H9 (cell line): ENCODE measurements at regions not wholly inside any gene's neighbourhood (a gene's known extent, or its start where the extent isn't known, plus 50 kb on each side); places are given as distances from the start of the nearest gene placed in this dataset.

Source experiments
- DNase-seq: peaks from one replicate; pipeline ENCODE4 v3.0.0-alpha.2; 2017
- H2AFZ ChIP-seq: one replicate; pipeline ENCODE4 v1.6.1; 2013; ENCODE audit warnings: mild to moderate bottlenecking, low read length, control low read depth, moderate library complexity
- H2AK5ac ChIP-seq: 2 replicates; pipeline ENCODE4 v1.6.1; 2013; ENCODE audit warnings: low read length, control low read depth, mixed read lengths; ENCODE audit not compliant: insufficient read length
- H2BK120ac ChIP-seq: one replicate; pipeline ENCODE4 v1.6.1; 2013; ENCODE audit warnings: low read depth, mild to moderate bottlenecking, low read length, control low read depth, inconsistent platforms; ENCODE audit not compliant: poor library complexity, severe bottlenecking
- H2BK12ac ChIP-seq: 2 replicates; pipeline ENCODE4 v1.6.1; 2013; ENCODE audit warnings: low read length, control low read depth, mixed read lengths, low read depth; ENCODE audit not compliant: insufficient read length
- H2BK15ac ChIP-seq: 2 replicates; pipeline ENCODE4 v1.6.1; 2013; ENCODE audit warnings: low read depth, low read length, control low read depth
- H2BK20ac ChIP-seq: one replicate; pipeline ENCODE4 v1.6.1; 2013; ENCODE audit warnings: low read depth, mild to moderate bottlenecking, low read length, control low read depth, inconsistent platforms; ENCODE audit not compliant: poor library complexity, severe bottlenecking
- H2BK5ac ChIP-seq: 2 replicates; pipeline ENCODE4 v1.6.1; 2013; ENCODE audit warnings: low read length, control low read depth, mixed read lengths; ENCODE audit not compliant: insufficient read length
- H3K14ac ChIP-seq: 2 replicates; pipeline ENCODE4 v1.6.1; 2013; ENCODE audit warnings: low read length, control low read depth; ENCODE audit not compliant: insufficient read depth
- H3K18ac ChIP-seq: 2 replicates; pipeline ENCODE4 v1.6.1; 2013; ENCODE audit warnings: low read depth, mild to moderate bottlenecking, mixed read lengths, low read length, control low read depth; ENCODE audit not compliant: insufficient read length
- H3K23ac ChIP-seq: 2 replicates; pipeline ENCODE4 v1.6.1; 2013; ENCODE audit warnings: low read length, control low read depth, mixed read lengths, low read depth; ENCODE audit not compliant: insufficient read length
- H3K23me2 ChIP-seq: 2 replicates; pipeline ENCODE4 v1.6.1; 2013; ENCODE audit warnings: low read depth, mild to moderate bottlenecking, mixed read lengths, low read length, control low read depth; ENCODE audit not compliant: insufficient read length, poor library complexity, severe bottlenecking
- H3K27ac ChIP-seq: 2 replicates; pipeline ENCODE4 v1.5.1; 2013; ENCODE audit warnings: low read length, control low read depth, mixed read lengths, low read depth; ENCODE audit not compliant: insufficient read length
- H3K27me3 ChIP-seq: 2 replicates; pipeline ENCODE4 v1.6.1; 2013; ENCODE audit warnings: low read length, control low read depth, inconsistent platforms; ENCODE audit not compliant: insufficient read depth
- H3K4ac ChIP-seq: 2 replicates; pipeline ENCODE4 v1.6.1; 2013; ENCODE audit warnings: low read depth, mild to moderate bottlenecking, control low read depth, inconsistent platforms, low read length, moderate library complexity
- H3K4me1 ChIP-seq: 2 replicates; pipeline ENCODE4 v1.6.1; 2013; ENCODE audit warnings: low read length, control low read depth, inconsistent platforms; ENCODE audit not compliant: insufficient read depth
- H3K4me2 ChIP-seq: 2 replicates; pipeline ENCODE4 v1.6.1; 2013; ENCODE audit warnings: low read length, control low read depth, mixed read lengths; ENCODE audit not compliant: insufficient read length, insufficient read depth
- H3K56ac ChIP-seq: 2 replicates; pipeline ENCODE4 v1.6.1; 2013; ENCODE audit warnings: low read depth, mild to moderate bottlenecking, mixed read lengths, low read length, control low read depth; ENCODE audit not compliant: insufficient read length
- H3K79me1 ChIP-seq: 2 replicates; pipeline ENCODE4 v1.6.1; 2013; ENCODE audit warnings: low read depth, mild to moderate bottlenecking, moderate library complexity, low read length, control low read depth, inconsistent platforms; ENCODE audit not compliant: insufficient read depth, poor library complexity, severe bottlenecking
- H3K79me2 ChIP-seq: 2 replicates; pipeline ENCODE4 v1.6.1; 2013; ENCODE audit warnings: low read length, control low read depth, inconsistent platforms; ENCODE audit not compliant: insufficient read depth
- H3K9ac ChIP-seq: 2 replicates; pipeline ENCODE4 v1.6.1; 2013; ENCODE audit warnings: low read length, control low read depth, mixed read lengths; ENCODE audit not compliant: insufficient read length; ENCODE audit errors: extremely low read depth
- H3K9me3 ChIP-seq: one replicate; pipeline ENCODE4 v1.6.1; 2013; ENCODE audit warnings: low read depth, low read length, inconsistent platforms; ENCODE audit not compliant: control insufficient read depth
- H3T11ph ChIP-seq: one replicate; pipeline ENCODE4 v1.6.1; 2013; ENCODE audit warnings: mild to moderate bottlenecking, low read length, control low read depth, inconsistent platforms
- H4K20me1 ChIP-seq: one replicate; pipeline ENCODE4 v1.6.1; 2013; ENCODE audit not compliant: control insufficient read depth, insufficient read length, insufficient read depth
- H4K5ac ChIP-seq: 2 replicates; pipeline ENCODE4 v1.6.1; 2013; ENCODE audit warnings: low read depth, mild to moderate bottlenecking, mixed read lengths, low read length, control low read depth; ENCODE audit not compliant: insufficient read length
- H4K8ac ChIP-seq: replicated peaks from 2 replicates; pipeline ENCODE4 v1.6.1; 2013; ENCODE audit warnings: low read length, control low read depth, mixed read lengths, low read depth; ENCODE audit not compliant: insufficient read length
- H4K91ac ChIP-seq: 2 replicates; pipeline ENCODE4 v1.6.1; 2013; ENCODE audit warnings: low read depth, mild to moderate bottlenecking, moderate library complexity, mixed read lengths, low read length, control low read depth; ENCODE audit not compliant: insufficient read length
- H3K27ac Mint-ChIP-seq, 3 experiments: 2 replicates in 2 of 3; 3 replicates in 1 of 3; pipeline ENCODE4 v1.8.0; 2020 to 2021; ENCODE audit warnings: mixed read lengths in 3 of 3, mild to moderate bottlenecking in 1 of 3, moderate library complexity in 1 of 3
- H3K27me3 Mint-ChIP-seq: 2 replicates; pipeline ENCODE4 v1.8.0; 2021; ENCODE audit warnings: low read depth, mild to moderate bottlenecking, moderate library complexity, mixed read lengths
- H3K36me3 Mint-ChIP-seq, 3 experiments: 2 replicates in 2 of 3; 3 replicates in 1 of 3; pipeline ENCODE4 v1.8.0; 2020 to 2021; ENCODE audit warnings: low read depth in 3 of 3, mixed read lengths in 3 of 3; ENCODE audit not compliant: insufficient read depth in 1 of 3
- H3K4me1 Mint-ChIP-seq, 2 experiments: 2 replicates each; pipeline ENCODE4 v1.8.0; 2020; ENCODE audit warnings: mixed read lengths in 2 of 2
- H3K4me3 Mint-ChIP-seq, 2 experiments: 2 replicates in 1 of 2; 3 replicates in 1 of 2; pipeline ENCODE4 v1.8.0; 2020 to 2021; ENCODE audit warnings: mild to moderate bottlenecking in 2 of 2, mixed read lengths in 2 of 2, moderate library complexity in 1 of 2
- H3K9me3 Mint-ChIP-seq, 2 experiments: 2 replicates in 1 of 2; 3 replicates in 1 of 2; pipeline ENCODE4 v1.8.0; 2020; ENCODE audit warnings: mild to moderate bottlenecking in 2 of 2, mixed read lengths in 2 of 2, moderate library complexity in 1 of 2
- CTCF ChIP-seq: fragments of 200-600 bp; sonication (generic); conservative IDR thresholded peaks from 3 replicates; pipeline ENCODE4 v1.8.0; 2021; ENCODE audit warnings: antibody characterized with exemption, mild to moderate bottlenecking
- WGBS: extraction: QIAGEN DNeasy Blood & Tissue Kit; methylation state at CpG from one replicate; pipeline ENCODE4 v1.1.7; 2013; ENCODE audit warnings: missing lambda C conversion rate, low lambda C conversion rate, mixed read lengths; ENCODE audit not compliant: insufficient read length; ENCODE audit errors: extremely low coverage; 5-methylcytosine and 5-hydroxymethylcytosine counted together

DNA sequence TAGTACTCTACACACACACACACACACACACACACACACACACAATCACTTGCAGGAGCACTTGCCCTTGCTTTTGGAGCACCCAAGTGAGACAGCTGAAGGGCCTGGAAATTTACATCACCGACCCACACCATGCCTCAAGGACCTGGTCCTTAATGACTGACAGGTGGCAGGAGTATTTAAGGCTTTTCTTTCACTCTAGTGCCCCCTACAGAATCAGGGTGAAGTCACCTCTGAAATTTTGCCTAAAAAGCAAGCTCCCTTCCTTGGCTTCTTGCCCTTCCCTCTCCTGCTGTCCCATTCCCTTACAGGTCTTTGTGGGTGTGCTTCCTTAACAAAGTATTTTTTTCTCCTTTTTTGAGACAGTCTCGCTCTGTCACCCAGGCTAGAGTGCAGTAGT is 353.5 kb upstream of the IRAK1BP1 start:
- no peaks in the 10 kb centered on the region; the same call in 1 of the 2 replicates for H3K27me3 Mint-ChIP-seq
- H3K4me1 Mint-ChIP-seq, result no peaks in the 10 kb centered on the region
- Histone ChIP-seq H2AFZ (no peak overlapping the region), H3K79me2 (0 out of 2 replicates have a peak, but pooled peaks cover 3% of the 10 kb centered on the region), H3K27ac (no peak overlapping the region), H2BK12ac (no peak overlapping the region), H2BK20ac (no peak overlapping the region), H2BK5ac (no peak overlapping the region), H2BK15ac (no peak overlapping the region), H3K9me3 (no peaks in the 10 kb centered on the region), H3K14ac (no peak overlapping the region), H2BK120ac (no peak overlapping the region), H4K5ac (no peak overlapping the region), H2AK5ac (no peak overlapping the region), H3K23me2 (no peaks in the 10 kb centered on the region), H4K8ac (no peak overlapping the region), H3K18ac (no peak overlapping the region), H3K23ac (no peak overlapping the region), H3K9ac (no peak overlapping the region), H3K4ac (no peak overlapping the region), H3T11ph (no peak overlapping the region), H3K27me3 (no peaks in the 10 kb centered on the region), H3K56ac (no peak overlapping the region), H4K91ac (no peak overlapping the region), H3K79me1 (no peaks in the 10 kb centered on the region), H3K4me2 (no peak overlapping the region), H4K20me1 (no peaks in the 10 kb centered on the region), H3K4me1 (no peaks in the 10 kb centered on the region)
- no peaks in the 10 kb centered on the region for H3K9me3 Mint-ChIP-seq
- peak; percentile 49 for DNase-seq
- H3K36me3 Mint-ChIP-seq, result no peaks in the 10 kb centered on the region; a peak in 2 of 7 replicates
- no CpG with 5 or more reads among the region's 2 CpGs for WGBS
- H3K27ac Mint-ChIP-seq, result no peak overlapping the region
- no peak overlapping the region for H3K4me3 Mint-ChIP-seq
- peak; percentile 69 for TF ChIP-seq CTCF
